SU-DHL-6 (cell line): ENCODE measurements at regions not wholly inside any gene's neighbourhood (a gene's known extent, or its start where the extent isn't known, plus 50 kb on each side); places are given as distances from the start of the nearest gene placed in this dataset.

ENCODE experiments used
- H2AFZ ChIP-seq: fragments of 200-600 bp; sonication (generic); 2 replicates; pipeline ENCODE4 v1.6.1; 2014; ENCODE audit warnings: low read depth, mild to moderate bottlenecking, moderate library complexity, mixed read lengths, antibody characterized with exemption, low read length; ENCODE audit not compliant: severe bottlenecking
- H3F3A ChIP-seq: fragments of 200-600 bp; shearing (Covaris generic); 2 replicates; pipeline ENCODE4 v1.6.0; 2016; ENCODE audit warnings: antibody characterized with exemption, mild to moderate bottlenecking; ENCODE audit not compliant: insufficient read depth
- H3K27ac ChIP-seq: fragments of 200-600 bp; sonication (generic); 2 replicates; pipeline ENCODE4 v1.5.1; 2016; ENCODE audit warnings: low read depth, mild to moderate bottlenecking, low read length, moderate library complexity, mixed read lengths
- H3K27me3 ChIP-seq: fragments of 200-600 bp; sonication (generic), shearing (Covaris generic); 2 replicates; pipeline ENCODE4 v1.6.0; 2014; ENCODE audit warnings: mild to moderate bottlenecking, low read length
- H3K36me3 ChIP-seq: fragments of 200-600 bp; sonication (generic); 2 replicates; pipeline ENCODE4 v1.6.1; 2014; ENCODE audit warnings: mild to moderate bottlenecking, low read length, mixed read lengths
- H3K4me2 ChIP-seq: fragments of 300-600, 200-600 bp; shearing (Covaris generic), sonication (generic); 2 replicates; pipeline ENCODE4 v1.6.0; 2014; ENCODE audit warnings: low read length, low read depth, mild to moderate bottlenecking; ENCODE audit not compliant: poor library complexity, severe bottlenecking
- H3K4me3 ChIP-seq: fragments of 200-600 bp; sonication (generic); 2 replicates; pipeline ENCODE4 v1.5.1; 2014; ENCODE audit warnings: antibody characterized with exemption, low read length, mild to moderate bottlenecking, mixed read lengths; ENCODE audit not compliant: insufficient read depth, poor library complexity, severe bottlenecking
- H3K79me2 ChIP-seq: fragments of 200-600 bp; sonication (generic); 2 replicates; pipeline ENCODE4 v1.6.1; 2014; ENCODE audit warnings: mild to moderate bottlenecking, low read length, moderate library complexity; ENCODE audit not compliant: insufficient read depth
- H3K9ac ChIP-seq: fragments of 200-600 bp; sonication (generic); 2 replicates; pipeline ENCODE4 v1.7.0; 2014; ENCODE audit warnings: mild to moderate bottlenecking, low read length
- H3K9me2 ChIP-seq: fragments of 200-600 bp; sonication (generic); replicated peaks from 2 replicates; pipeline ENCODE4 v1.6.1; 2014; ENCODE audit warnings: low read length; ENCODE audit not compliant: insufficient read depth
- H3K9me3 ChIP-seq: fragments of 200-600 bp; sonication (generic); 2 replicates; pipeline ENCODE4 v1.6.1; 2014; ENCODE audit warnings: low read length, mixed read lengths; ENCODE audit not compliant: insufficient read depth
- H4K20me1 ChIP-seq: fragments of 200-600 bp; sonication (generic); 2 replicates; pipeline ENCODE4 v1.6.1; 2014; ENCODE audit warnings: low read depth, mild to moderate bottlenecking, antibody characterized with exemption, low read length, moderate library complexity, mixed read lengths
- CTCF ChIP-seq: fragments of 200-600 bp; sonication (generic); IDR thresholded peaks from one replicate; pipeline ENCODE4 v1.5.1; 2017; ENCODE audit warnings: antibody characterized with exemption, mild to moderate bottlenecking, low read length, moderate library complexity; ENCODE audit not compliant: insufficient read depth, poor library complexity, severe bottlenecking
- EZH2phosphoT487 ChIP-seq: fragments of 200-600 bp; sonication (generic), shearing (Covaris generic); conservative IDR thresholded peaks from 2 replicates; pipeline ENCODE4 v1.6.1; 2018; ENCODE audit warnings: mild to moderate bottlenecking, antibody characterized with exemption, low read length, moderate library complexity, mixed read lengths

- no peaks in the 10 kb centered on the region for H3K36me3 ChIP-seq
- no peaks in the 10 kb centered on the region for H3K9me3 ChIP-seq
- TF ChIP-seq CTCF (no peak), EZH2phosphoT487 (no peak)
- H4K20me1 ChIP-seq = no peaks in the 10 kb centered on the region
- H3K4me3 ChIP-seq = no peak overlapping the region
- no peak overlapping the region for H3K27ac ChIP-seq
- no peaks in the 10 kb centered on the region for H3K9me2 ChIP-seq
- no peak overlapping the region for H3K9ac ChIP-seq
- H3K27me3 ChIP-seq = no peaks in the 10 kb centered on the region
- no peak overlapping the region for H3K4me2 ChIP-seq
- H3K79me2 ChIP-seq = no peaks in the 10 kb centered on the region
- H3F3A ChIP-seq = no peaks in the 10 kb centered on the region
- H2AFZ ChIP-seq = no peak overlapping the region
These were observed 102.9 kb downstream of the CRPPA start for GRCh38 chr7:16318463-16318862.

GRCh38 chr7:16317406-16317805, 103.9 kb downstream of the CRPPA start:
- Histone ChIP-seq H3K9me3 (no peaks in the 10 kb centered on the region), H3K4me2 (no peak overlapping the region), H3K9ac (no peak overlapping the region), H3F3A (no peaks in the 10 kb centered on the region), H2AFZ (no peak overlapping the region), H3K27ac (no peak overlapping the region), H3K79me2 (no peaks in the 10 kb centered on the region), H3K36me3 (no peaks in the 10 kb centered on the region), H3K27me3 (no peaks in the 10 kb centered on the region), H3K9me2 (no peaks in the 10 kb centered on the region), H3K4me3 (no peak overlapping the region), H4K20me1 (no peaks in the 10 kb centered on the region)
- TF ChIP-seq CTCF (no peak), EZH2phosphoT487 (no peak)

GRCh38 chr7:16315280-16315679, 106.1 kb downstream of the CRPPA start:
- no peak overlapping the region for H3K4me2 ChIP-seq
- no peak overlapping the region for H3K4me3 ChIP-seq
- H3K9me3 ChIP-seq = no peaks in the 10 kb centered on the region
- no peaks in the 10 kb centered on the region for H4K20me1 ChIP-seq
- TF ChIP-seq EZH2phosphoT487 = no peak
- no peak for TF ChIP-seq CTCF
- no peaks in the 10 kb centered on the region for H3F3A ChIP-seq
- H3K27ac ChIP-seq = no peak overlapping the region
- no peaks in the 10 kb centered on the region for H3K36me3 ChIP-seq
- no peaks in the 10 kb centered on the region for H3K27me3 ChIP-seq
- H2AFZ ChIP-seq = no peak overlapping the region
- no peaks in the 10 kb centered on the region for H3K9me2 ChIP-seq
- no peak overlapping the region for H3K9ac ChIP-seq
- no peaks in the 10 kb centered on the region for H3K79me2 ChIP-seq

GRCh38 chr7:16309129-16309528, 112.2 kb downstream of the CRPPA start:
- Histone ChIP-seq H3K9me2 (no peaks in the 10 kb centered on the region), H3K9ac (no peak overlapping the region), H4K20me1 (no peaks in the 10 kb centered on the region), H3K79me2 (no peaks in the 10 kb centered on the region), H3K4me2 (no peak overlapping the region), H3K27ac (no peak overlapping the region), H3K27me3 (no peaks in the 10 kb centered on the region), H3F3A (no peaks in the 10 kb centered on the region), H2AFZ (no peak overlapping the region), H3K36me3 (no peaks in the 10 kb centered on the region), H3K9me3 (no peaks in the 10 kb centered on the region), H3K4me3 (no peak overlapping the region)
- TF ChIP-seq CTCF = no peak
- no peak for TF ChIP-seq EZH2phosphoT487
